ENCODE measurements at regions not wholly inside any gene's neighbourhood (a gene's known extent, or its start where the extent isn't known, plus 50 kb on each side); places are given as distances from the start of the nearest gene placed in this dataset.

GRCh38 chr16:85517563-85518179, 95.5 kb upstream of the GSE1 start:
- TF ChIP-seq CTCF (IDR thresholded peaks at IDR 0.05; ENCODE audit: low read depth, low read length) = no peak
- TF ChIP-seq EZH2phosphoT487 (IDR thresholded peaks at IDR 0.05; ENCODE audit: low read depth) = no peak
